ENCODE measurements at regions not wholly inside any gene's neighbourhood (a gene's known extent, or its start where the extent isn't known, plus 50 kb on each side); places are given as distances from the start of the nearest gene placed in this dataset.

DNA sequence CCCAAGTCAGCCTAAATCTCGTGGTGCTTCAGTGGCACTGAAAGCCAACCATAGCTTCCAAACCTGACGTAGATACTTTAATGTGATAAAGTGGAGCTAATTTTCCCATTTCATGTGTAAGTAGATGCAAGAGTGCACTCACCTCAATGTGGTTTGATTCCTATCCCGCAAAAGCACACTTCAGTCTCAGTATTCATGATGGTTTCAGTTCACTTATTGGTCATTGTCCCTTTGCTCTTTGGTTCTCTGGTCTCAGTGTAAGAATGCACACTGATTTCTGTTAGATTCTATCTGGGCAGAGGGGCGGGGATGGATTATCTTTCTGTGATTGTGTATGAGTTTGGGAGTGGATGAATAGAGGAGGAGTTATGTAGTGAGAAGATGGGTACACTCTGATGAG lies 340.6 kb downstream of the KCNRG start:
- no peak for TF ChIP-seq PRDM1 (tag by site-specific recombination; IDR thresholded peaks at IDR 0.05)
- TF ChIP-seq CTCF (tag by site-specific recombination; IDR thresholded peaks at IDR 0.05): no peak
- TF ChIP-seq REST (tag by site-specific recombination; IDR thresholded peaks at IDR 0.05): no peak
- TF ChIP-seq ZNF626 (tag by site-specific recombination; IDR thresholded peaks at IDR 0.05): no peak
- no peak for TF ChIP-seq ZNF664 (tag by site-specific recombination; IDR thresholded peaks at IDR 0.05)
- no peak for TF ChIP-seq ZNF10 (tag by site-specific recombination; IDR thresholded peaks at IDR 0.05)
- no peak for TF ChIP-seq ATF2 (tag by site-specific recombination; IDR thresholded peaks at IDR 0.05; ENCODE audit: low read depth)
- no peak for TF ChIP-seq GLIS2 (tag by site-specific recombination; IDR thresholded peaks at IDR 0.05)
- TF ChIP-seq, protein P1, sequence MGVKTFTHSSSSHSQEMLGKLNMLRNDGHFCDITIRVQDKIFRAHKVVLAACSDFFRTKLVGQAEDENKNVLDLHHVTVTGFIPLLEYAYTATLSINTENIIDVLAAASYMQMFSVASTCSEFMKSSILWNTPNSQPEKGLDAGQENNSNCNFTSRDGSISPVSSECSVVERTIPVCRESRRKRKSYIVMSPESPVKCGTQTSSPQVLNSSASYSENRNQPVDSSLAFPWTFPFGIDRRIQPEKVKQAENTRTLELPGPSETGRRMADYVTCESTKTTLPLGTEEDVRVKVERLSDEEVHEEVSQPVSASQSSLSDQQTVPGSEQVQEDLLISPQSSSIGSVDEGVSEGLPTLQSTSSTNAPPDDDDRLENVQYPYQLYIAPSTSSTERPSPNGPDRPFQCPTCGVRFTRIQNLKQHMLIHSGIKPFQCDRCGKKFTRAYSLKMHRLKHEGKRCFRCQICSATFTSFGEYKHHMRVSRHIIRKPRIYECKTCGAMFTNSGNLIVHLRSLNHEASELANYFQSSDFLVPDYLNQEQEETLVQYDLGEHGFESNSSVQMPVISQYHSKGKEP (tag by site-specific recombination; IDR thresholded peaks at IDR 0.05): no peak
- no peak for TF ChIP-seq BCL11A (tag by site-specific recombination; IDR thresholded peaks at IDR 0.05; ENCODE audit: low read depth)
- no peak for TF ChIP-seq HIC1 (tag by site-specific recombination; IDR thresholded peaks at IDR 0.05)

Measured in HEK293 (cell line).